A549 (cell line): ENCODE measurements at regions not wholly inside any gene's neighbourhood (a gene's known extent, or its start where the extent isn't known, plus 50 kb on each side); places are given as distances from the start of the nearest gene placed in this dataset.

Experiments used
- ATAC-seq, 2 experiments: fragments of 200-7000 bp in 1 of 2; fragments of >200 bp in 1 of 2; cut with Nextera tagmentation in 1 of 2; cut with Tn5 transposase in 1 of 2; 3 replicates each; pipeline versions ENCODE4 v1.8.0 to v1.9.1; 2018 to 2020; ENCODE audit warnings: mild to moderate bottlenecking in 1 of 2, moderate library complexity in 1 of 2
- CTCF ChIA-PET: fragments of 300-600 bp; sonication (Branson Sonifier 250); formaldehyde crosslinking; extraction: SDS; loops from one replicate; lab custom pipeline; 2021; ENCODE audit warnings: antibody characterized with exemption, inconsistent platforms; lab: Yijun Ruan, JAX
- POLR2A ChIA-PET: fragments of 350-600 bp; formaldehyde crosslinking; extraction: SDS; loops from one replicate; lab custom pipeline; 2021; ENCODE audit warnings: antibody characterized with exemption, inconsistent platforms; lab: Yijun Ruan, JAX
- DNase-seq, 2 experiments: peaks; one replicate each; pipeline versions ENCODE4 v3.0.0 to v3.0.0-alpha.2; 2011 to 2016; ENCODE audit warnings: low read depth in 1 of 2, low spot score in 1 of 2
- FAIRE-seq: peaks from 2 replicates; lab custom pipeline; 2011; peaks lifted over from hg19 to GRCh38; lab: Jason Lieb, UNC
- H3K27ac ChIP-seq, 2 experiments: fragments of >200 bp; sonication (Bioruptor Twin); formaldehyde crosslinking; 3 replicates each; pipeline ENCODE4 v1.5.1; 2016 to 2017
- H3K4me1 ChIP-seq: fragments of >200 bp; sonication (Bioruptor Twin); formaldehyde crosslinking; 3 replicates; pipeline ENCODE4 v1.6.1; 2016
- H3K4me2 ChIP-seq: fragments of >200 bp; sonication (Bioruptor Twin); formaldehyde crosslinking; 3 replicates; pipeline ENCODE4 v1.6.1; 2016
- H3K4me3 ChIP-seq: fragments of >200 bp; sonication (Bioruptor Twin); formaldehyde crosslinking; 3 replicates; pipeline ENCODE4 v1.5.1; 2016
- H3K9me3 ChIP-seq: fragments of >200 bp; sonication (Bioruptor Twin); formaldehyde crosslinking; 3 replicates; pipeline ENCODE4 v1.6.1; 2016
- BCL3 ChIP-seq: fragments of >200 bp; sonication (Bioruptor Twin); formaldehyde crosslinking; IDR thresholded peaks from 3 replicates; pipeline ENCODE4 v1.6.1; 2016
- BHLHE40 ChIP-seq: IDR thresholded peaks from 2 replicates; pipeline ENCODE4 v1.6.1; 2012; ENCODE audit warnings: low read depth, low read length, inconsistent platforms
- FOSL2 ChIP-seq, 2 experiments: fragments of 450-650 bp in 1 of 2; fragments of >200 bp in 1 of 2; sonication (Bioruptor Twin) in 1 of 2; formaldehyde crosslinking; IDR thresholded peaks; 2 replicates each; pipeline versions ENCODE4 v1.5.0 to v1.6.1; 2016 to 2020; ENCODE audit warnings: mild to moderate bottlenecking in 1 of 2, moderate library complexity in 1 of 2
- HMGXB4 ChIP-seq: fragments of 250-450 bp; sonication (Bioruptor Pico); IDR thresholded peaks from 2 replicates; pipeline ENCODE4 v1.5.0; 2021; ENCODE audit warnings: mild to moderate bottlenecking, moderate library complexity, borderline replicate concordance
- JUN ChIP-seq, 2 experiments: fragments of >200 bp; sonication (Bioruptor Twin); formaldehyde crosslinking; IDR thresholded peaks; 2 replicates in 1 of 2; 3 replicates in 1 of 2; pipeline ENCODE4 v1.6.1; 2016 to 2017
- KDM5A ChIP-seq: fragments of 200-600 bp; sonication (generic); IDR thresholded peaks from 2 replicates; pipeline ENCODE4 v1.6.1; 2016; ENCODE audit warnings: antibody characterized with exemption, mild to moderate bottlenecking
- MAX ChIP-seq: IDR thresholded peaks from 2 replicates; pipeline ENCODE4 v1.6.1; 2012
- MAZ ChIP-seq: fragments of 150-350 bp; IDR thresholded peaks from 2 replicates; pipeline ENCODE4 v1.6.1; 2014; ENCODE audit warnings: antibody characterized with exemption, low read depth, low read length, borderline replicate concordance
- NFE2L2 ChIP-seq: fragments of 150-350 bp; conservative IDR thresholded peaks from 2 replicates; pipeline ENCODE4 v1.6.1; 2014; ENCODE audit warnings: low read length
- NPAS2 ChIP-seq: fragments of 250-450 bp; sonication (Bioruptor Pico); IDR thresholded peaks from 2 replicates; pipeline ENCODE4 v1.8.0; 2022; ENCODE audit warnings: mild to moderate bottlenecking, moderate library complexity, borderline replicate concordance
- PBX3 ChIP-seq: IDR thresholded peaks from 2 replicates; pipeline ENCODE4 v1.6.1; 2012
- PHF8 ChIP-seq: fragments of 200-600 bp; sonication (generic); IDR thresholded peaks from 2 replicates; pipeline ENCODE4 v1.6.1; 2016; ENCODE audit warnings: low read depth, mild to moderate bottlenecking, antibody characterized with exemption, moderate library complexity, borderline replicate concordance
- RARB ChIP-seq: fragments of 250-450 bp; sonication (Bioruptor Pico); IDR thresholded peaks from 2 replicates; pipeline ENCODE4 v1.8.0; 2021; ENCODE audit warnings: mild to moderate bottlenecking, moderate library complexity
- RCOR1 ChIP-seq: fragments of 150-350 bp; IDR thresholded peaks from 2 replicates; pipeline ENCODE4 v1.6.1; 2014; ENCODE audit warnings: antibody characterized with exemption, low read length, low read depth
- RFX5 ChIP-seq: fragments of 450-650 bp; IDR thresholded peaks from 2 replicates; pipeline ENCODE4 v1.7.1; 2014; ENCODE audit warnings: antibody characterized with exemption, mild to moderate bottlenecking, moderate library complexity
- RNF2 ChIP-seq: fragments of 200-600 bp; sonication (generic); IDR thresholded peaks from 2 replicates; pipeline ENCODE4 v1.6.1; 2016; ENCODE audit warnings: low read depth, mild to moderate bottlenecking, antibody characterized with exemption, moderate library complexity, borderline replicate concordance
- SMC3 ChIP-seq: fragments of >200 bp; sonication (Bioruptor Twin); formaldehyde crosslinking; IDR thresholded peaks from 3 replicates; pipeline ENCODE4 v1.6.1; 2018; ENCODE audit warnings: inconsistent platforms
- SREBF2 ChIP-seq: fragments of 450-650 bp; IDR thresholded peaks from 2 replicates; pipeline ENCODE4 v1.6.1; 2014; ENCODE audit warnings: mild to moderate bottlenecking, moderate library complexity
- TP53 ChIP-seq: fragments of 250-450 bp; sonication (Bioruptor Pico); IDR thresholded peaks from 2 replicates; pipeline ENCODE4 v1.5.0; 2021; ENCODE audit warnings: mild to moderate bottlenecking, moderate library complexity
- ZNF302 ChIP-seq: fragments of 250-450 bp; sonication (Bioruptor Pico); IDR thresholded peaks from 2 replicates; pipeline ENCODE4 v1.9.0; 2021; ENCODE audit warnings: inconsistent platforms, mild to moderate bottlenecking, moderate library complexity
- WGBS: methylation state at CpG from one replicate; pipeline ENCODE4 v1.1.6; 2017; ENCODE audit errors: missing lambda C conversion rate; 5-methylcytosine and 5-hydroxymethylcytosine counted together
- TF ChIP-seq, protein P1 (sequence below): IDR thresholded peaks from 2 replicates; pipeline ENCODE4 v1.6.1; 2012; ENCODE audit warnings: low read depth, borderline replicate concordance
- TF ChIP-seq, protein P2 (sequence below): fragments of >200 bp; sonication (Bioruptor Twin); formaldehyde crosslinking; IDR thresholded peaks from 3 replicates; pipeline ENCODE4 v1.5.1; 2016

DNA sequence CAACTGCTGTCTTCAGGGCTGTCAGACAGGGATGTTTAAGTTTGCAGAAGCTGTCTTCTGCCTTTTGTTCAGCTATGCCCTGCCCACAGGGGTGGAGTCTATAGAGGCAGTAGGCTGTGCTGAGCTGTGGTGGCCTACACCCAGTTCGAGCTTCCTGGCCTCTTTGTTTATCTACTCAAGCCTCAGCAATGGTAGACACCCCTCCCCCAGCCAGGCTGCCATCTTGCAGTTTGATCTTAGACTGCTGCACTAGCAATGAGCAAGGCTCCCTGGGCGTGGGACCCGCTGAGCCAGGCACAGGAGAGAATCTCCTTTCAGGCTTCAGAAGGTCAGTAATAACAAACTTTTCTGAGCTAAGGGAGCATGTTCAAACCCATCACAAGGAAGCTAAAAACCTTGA is 545.3 kb downstream of the TLE4 start:
- H3K9me3 ChIP-seq = no peaks in the 10 kb centered on the region
- ChIA-PET CTCF (no interaction called here), POLR2A (no interaction called here)
- no peak for ATAC-seq
- H3K4me3 ChIP-seq = no peak overlapping the region
- H3K4me2 ChIP-seq = no peak overlapping the region
- no peak for DNase-seq
- TF ChIP-seq RNF2 = no peak
- TF ChIP-seq SREBF2 = no peak
- no peak for TF ChIP-seq RCOR1
- no peak overlapping the region for H3K27ac ChIP-seq
- 7% methylated on average over 3 of the region's 3 CpGs for WGBS
- H3K4me1 ChIP-seq = no peaks in the 10 kb centered on the region
- no peak for FAIRE-seq

- 5% methylated on average over 2 of the region's 2 CpGs for whole genome bisulfite sequencing
- no peaks in the 10 kb centered on the region for H3K9me3 ChIP-seq
- TF ChIP-seq MAX = no peak
- TF ChIP-seq, protein P1, sequence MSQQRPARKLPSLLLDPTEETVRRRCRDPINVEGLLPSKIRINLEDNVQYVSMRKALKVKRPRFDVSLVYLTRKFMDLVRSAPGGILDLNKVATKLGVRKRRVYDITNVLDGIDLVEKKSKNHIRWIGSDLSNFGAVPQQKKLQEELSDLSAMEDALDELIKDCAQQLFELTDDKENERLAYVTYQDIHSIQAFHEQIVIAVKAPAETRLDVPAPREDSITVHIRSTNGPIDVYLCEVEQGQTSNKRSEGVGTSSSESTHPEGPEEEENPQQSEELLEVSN = no peak
- DNase-seq (no peak), ATAC-seq (no peak), FAIRE-seq (no peak)
- no peaks in the 10 kb centered on the region for H3K4me1 ChIP-seq
- ChIA-PET POLR2A (no interaction called here), CTCF (no interaction called here)
- H3K4me3 ChIP-seq = no peak overlapping the region
- no peak overlapping the region for H3K27ac ChIP-seq
- H3K4me2 ChIP-seq = no peak overlapping the region
These were observed 542.5 kb downstream of the TLE4 start for GRCh38 chr9:80114241-80114640.

DNA sequence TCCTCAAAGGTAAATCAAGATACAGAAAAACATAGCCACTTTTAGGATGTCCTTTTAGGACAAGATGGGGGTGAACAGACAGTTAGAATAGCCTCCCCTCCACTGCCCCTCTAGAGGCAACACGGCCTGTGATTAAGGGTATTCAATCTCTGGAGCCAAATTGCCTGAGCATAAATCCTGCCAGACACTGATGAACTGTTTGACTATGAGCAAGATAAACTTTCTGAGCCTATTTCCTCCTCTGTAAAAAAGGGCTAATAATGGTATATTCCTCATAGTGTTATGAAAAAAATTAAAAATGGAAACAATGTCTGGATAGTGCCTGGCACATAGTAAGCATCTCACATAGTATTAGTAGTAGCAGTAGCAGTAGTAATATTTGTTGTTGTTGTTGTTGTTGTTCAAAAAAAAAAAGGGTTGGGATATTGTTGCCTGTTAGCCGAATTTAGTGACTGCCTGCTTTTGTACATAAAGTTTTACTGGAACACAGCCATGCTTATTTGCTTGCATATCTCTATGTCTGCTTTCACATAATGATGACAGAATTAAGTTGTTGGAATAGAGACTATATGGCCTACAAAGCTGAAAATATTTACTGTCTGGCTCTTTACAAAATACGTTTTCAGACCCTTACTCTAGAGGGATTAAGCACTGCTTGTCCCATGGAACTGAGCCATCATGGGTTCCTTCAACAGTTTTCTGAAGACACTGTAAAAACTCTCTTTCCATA is 536.3 kb downstream of the TLE4 start:
- no peak for FAIRE-seq
- no peak for DNase-seq
- H3K9me3 ChIP-seq = no peaks in the 10 kb centered on the region
- CTCF ChIA-PET = no interaction called here
- TF ChIP-seq TP53 = no peak
- TF ChIP-seq PHF8 = no peak
- no peak for TF ChIP-seq KDM5A
- TF ChIP-seq MAZ = no peak
- TF ChIP-seq SMC3 = no peak
- no peak for TF ChIP-seq FOSL2 (IDR thresholded peaks at IDR 0.05)
- TF ChIP-seq FOSL2 (CRISPR knock-in tag; IDR thresholded peaks at IDR 0.05) = no peak
- TF ChIP-seq HMGXB4 = no peak
- TF ChIP-seq RARB (CRISPR knock-in tag) = no peak
- TF ChIP-seq, protein P1 = no peak
- TF ChIP-seq NFE2L2 = no peak
- no peak for TF ChIP-seq NPAS2
- no peak for TF ChIP-seq BHLHE40
- TF ChIP-seq, all 56 proteins: peak for 0
- no peak overlapping the region for H3K27ac ChIP-seq
- ATAC-seq = no peak
- no peak overlapping the region for H3K4me2 ChIP-seq
- POLR2A ChIA-PET = no interaction called here
- no peak overlapping the region for H3K4me3 ChIP-seq
- H3K4me1 ChIP-seq = no peaks in the 10 kb centered on the region
- 2% methylated on average over 3 of the region's 3 CpGs for WGBS

GRCh38 chr9:80097476-80097875 is 525.7 kb downstream of the TLE4 start:
- H3K4me1 ChIP-seq = no peaks in the 10 kb centered on the region
- ATAC-seq (no peak), FAIRE-seq (no peak), DNase-seq (no peak)
- no peak overlapping the region for H3K4me2 ChIP-seq
- H3K9me3 ChIP-seq = no peaks in the 10 kb centered on the region
- no peak overlapping the region for H3K27ac ChIP-seq
- WGBS = 35% methylated on average over 4 of the region's 4 CpGs
- ChIA-PET CTCF (interaction anchor here (1.5 kb wide), 1 partner anchor 24 kb away, joined by 4 read pairs; no protein-coding TSS in a partner anchor), POLR2A (no interaction called here)
- H3K4me3 ChIP-seq = no peak overlapping the region
- TF ChIP-seq, protein P2, sequence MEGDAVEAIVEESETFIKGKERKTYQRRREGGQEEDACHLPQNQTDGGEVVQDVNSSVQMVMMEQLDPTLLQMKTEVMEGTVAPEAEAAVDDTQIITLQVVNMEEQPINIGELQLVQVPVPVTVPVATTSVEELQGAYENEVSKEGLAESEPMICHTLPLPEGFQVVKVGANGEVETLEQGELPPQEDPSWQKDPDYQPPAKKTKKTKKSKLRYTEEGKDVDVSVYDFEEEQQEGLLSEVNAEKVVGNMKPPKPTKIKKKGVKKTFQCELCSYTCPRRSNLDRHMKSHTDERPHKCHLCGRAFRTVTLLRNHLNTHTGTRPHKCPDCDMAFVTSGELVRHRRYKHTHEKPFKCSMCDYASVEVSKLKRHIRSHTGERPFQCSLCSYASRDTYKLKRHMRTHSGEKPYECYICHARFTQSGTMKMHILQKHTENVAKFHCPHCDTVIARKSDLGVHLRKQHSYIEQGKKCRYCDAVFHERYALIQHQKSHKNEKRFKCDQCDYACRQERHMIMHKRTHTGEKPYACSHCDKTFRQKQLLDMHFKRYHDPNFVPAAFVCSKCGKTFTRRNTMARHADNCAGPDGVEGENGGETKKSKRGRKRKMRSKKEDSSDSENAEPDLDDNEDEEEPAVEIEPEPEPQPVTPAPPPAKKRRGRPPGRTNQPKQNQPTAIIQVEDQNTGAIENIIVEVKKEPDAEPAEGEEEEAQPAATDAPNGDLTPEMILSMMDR = no peak
- TF ChIP-seq PBX3 (no peak), RFX5 (no peak), ZNF302 (CRISPR knock-in tag) (no peak), BCL3 (no peak), JUN (IDR thresholded peaks at IDR 0.05) (no peak), SREBF2 (no peak)
